ENCODE measurements at regions not wholly inside any gene's neighbourhood (a gene's known extent, or its start where the extent isn't known, plus 50 kb on each side); places are given as distances from the start of the nearest gene placed in this dataset.

DNA sequence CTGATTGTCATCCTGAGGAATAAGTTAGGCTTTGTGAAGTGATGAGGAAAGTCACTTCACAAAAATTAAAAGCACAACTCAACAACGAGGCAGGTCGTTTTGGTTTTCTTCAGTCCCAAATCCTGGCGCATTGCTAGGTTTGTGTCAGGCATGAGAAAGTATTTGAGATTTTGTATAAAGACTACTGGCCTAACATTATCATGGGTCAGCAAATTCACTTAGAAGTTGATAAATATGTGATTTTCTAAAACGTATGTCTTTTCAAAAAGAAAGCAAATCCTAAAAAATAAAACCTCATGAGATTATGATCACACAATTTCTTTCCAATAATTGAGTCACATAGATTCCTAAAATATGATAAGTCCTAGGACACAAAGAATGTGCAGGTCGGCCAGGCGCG is 395.8 kb upstream of the RORA start:
- no peak for DNase-seq (ENCODE audit: low spot score)

DNA sequence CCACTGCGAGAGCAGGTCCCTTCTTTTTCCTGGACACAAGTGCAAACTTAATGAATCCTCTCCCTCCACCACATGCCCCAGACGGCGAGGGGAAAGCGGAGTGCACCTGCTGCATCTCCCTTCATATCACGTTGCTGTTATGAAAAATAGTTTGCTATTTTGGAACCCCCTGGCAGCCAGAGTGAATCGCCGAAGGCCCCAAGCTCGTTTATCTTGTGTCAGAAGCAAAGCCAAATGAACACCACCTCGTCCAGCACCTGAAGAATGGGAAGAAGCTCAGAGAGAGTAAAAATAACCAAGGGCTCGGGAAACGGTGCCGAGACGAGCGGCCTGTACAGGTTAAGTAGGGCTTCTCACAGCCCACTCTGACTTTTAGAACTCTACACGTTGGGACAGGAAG is 394.6 kb upstream of the RORA start:
- DNase-seq (ENCODE audit: low spot score), result no peak

DNA sequence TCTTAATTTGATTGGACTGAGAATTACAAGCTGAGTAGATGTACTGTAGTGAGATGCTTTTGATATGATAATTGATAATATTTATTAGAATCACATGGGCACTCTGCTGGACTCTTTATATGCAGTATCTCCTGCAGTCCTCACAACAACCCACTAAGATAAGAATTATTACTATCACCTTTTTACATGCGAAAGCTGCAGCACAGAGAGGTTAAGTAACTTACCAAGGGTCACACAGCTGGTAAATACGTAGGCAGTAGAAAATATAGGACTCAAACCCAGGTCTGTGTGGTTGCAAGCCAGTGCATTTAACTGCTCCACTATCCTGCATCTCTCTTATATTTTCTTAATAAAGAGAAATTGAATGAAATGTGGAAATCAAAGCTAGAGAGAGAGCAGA is 392.8 kb upstream of the RORA start:
- no peak for DNase-seq (ENCODE audit: low spot score)

DNA sequence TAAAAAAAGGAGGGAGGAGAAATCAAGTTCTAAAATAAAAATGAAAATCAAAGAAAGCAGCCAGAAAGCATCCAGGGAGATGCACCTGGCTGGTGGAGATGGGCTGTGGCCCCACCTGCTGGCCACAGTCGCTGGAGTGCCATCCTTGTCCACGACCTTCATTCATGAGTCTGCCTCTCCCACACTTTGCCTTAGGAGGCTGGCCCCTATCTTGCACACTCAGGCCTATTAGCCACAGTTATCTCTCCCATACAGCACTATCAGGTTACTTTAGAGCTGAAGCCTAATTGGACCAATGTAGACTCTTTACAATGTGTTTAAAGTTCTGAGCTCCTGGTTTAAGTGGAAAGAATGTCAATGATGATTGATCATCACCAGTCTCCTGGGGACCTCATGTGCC is 392.0 kb upstream of the RORA start:
- peak; percentile 64 for DNase-seq (ENCODE audit: low spot score)

DNA sequence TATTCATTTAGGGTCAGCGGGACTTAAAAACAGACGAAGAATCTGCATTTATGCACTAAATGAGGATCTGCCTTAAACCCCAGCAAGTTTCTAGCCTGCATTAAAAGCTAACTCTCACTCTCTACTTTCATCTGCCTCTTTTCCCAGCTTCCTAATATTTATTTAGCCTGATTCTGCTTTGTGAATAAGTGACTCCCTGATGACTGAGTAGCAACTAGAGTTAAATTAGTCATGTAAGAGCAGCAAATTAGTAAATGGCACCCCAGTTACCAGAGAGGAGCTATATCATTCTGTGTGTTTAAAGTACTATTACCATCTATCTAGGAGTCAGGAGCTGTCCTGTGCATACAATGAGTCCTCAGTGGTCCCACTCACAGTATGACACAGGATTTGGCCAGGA is 391.0 kb upstream of the RORA start:
- DNase-seq (ENCODE audit: low spot score), result no peak

DNA sequence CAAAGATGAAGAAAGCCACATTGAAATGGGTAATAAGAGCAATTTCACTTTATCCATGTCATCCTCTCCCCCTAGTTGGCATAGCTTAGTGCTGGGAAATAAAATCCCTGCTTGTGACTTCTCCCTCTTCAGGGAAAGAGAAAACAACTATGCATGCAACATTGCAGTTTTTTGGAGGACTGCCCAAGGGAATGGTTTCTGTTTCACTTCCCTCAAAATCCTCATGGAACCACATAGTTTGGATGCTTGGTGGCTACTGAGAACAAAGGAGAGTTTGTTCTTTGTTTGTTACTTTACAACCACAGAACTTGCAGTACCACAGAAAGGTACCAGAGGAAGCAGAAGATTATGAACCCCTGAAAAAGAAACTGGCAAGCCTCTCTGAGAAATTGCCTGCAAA is 384.6 kb upstream of the RORA start:
- no peak for DNase-seq (ENCODE audit: low spot score)

DNA sequence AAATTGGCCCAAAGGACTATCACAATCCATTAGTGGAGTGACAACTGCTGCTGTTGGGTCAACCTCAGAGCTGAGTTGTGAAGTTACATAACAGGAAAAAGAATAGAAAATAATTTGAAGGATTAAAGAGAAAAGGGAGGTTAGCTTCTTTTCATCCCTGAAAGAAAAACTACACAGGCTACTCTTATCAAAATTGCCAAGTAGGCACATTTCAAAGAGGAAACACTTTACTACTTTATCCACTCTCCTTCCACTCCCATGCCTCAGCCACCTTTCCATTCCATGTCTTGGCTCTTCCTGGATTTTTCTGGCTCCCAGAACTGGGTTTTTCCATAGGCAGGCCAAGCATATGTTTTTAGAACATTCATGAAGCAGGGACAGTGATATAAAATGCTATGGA is 384.0 kb upstream of the RORA start:
- no peak for DNase-seq (ENCODE audit: low spot score)

DNA sequence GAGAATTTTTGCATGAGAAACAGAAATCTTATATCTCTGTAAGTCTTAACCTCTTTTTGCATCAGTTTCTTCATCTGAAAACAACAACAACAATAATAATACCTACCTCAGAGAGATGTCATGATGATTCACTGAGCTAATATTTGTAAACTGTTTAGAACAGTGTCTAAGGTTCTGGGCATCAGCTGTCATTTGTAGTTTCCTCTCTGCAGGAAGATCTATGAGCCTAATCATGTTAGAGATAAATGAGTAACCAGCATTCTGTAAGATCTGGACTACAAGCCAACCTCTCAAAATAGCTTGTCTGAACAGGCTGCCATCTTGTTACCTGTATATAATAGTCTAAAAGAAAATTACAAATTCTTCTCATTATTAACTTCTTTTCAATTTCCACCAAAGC is 383.0 kb upstream of the RORA start:
- no peak for DNase-seq (ENCODE audit: low spot score)

DNA sequence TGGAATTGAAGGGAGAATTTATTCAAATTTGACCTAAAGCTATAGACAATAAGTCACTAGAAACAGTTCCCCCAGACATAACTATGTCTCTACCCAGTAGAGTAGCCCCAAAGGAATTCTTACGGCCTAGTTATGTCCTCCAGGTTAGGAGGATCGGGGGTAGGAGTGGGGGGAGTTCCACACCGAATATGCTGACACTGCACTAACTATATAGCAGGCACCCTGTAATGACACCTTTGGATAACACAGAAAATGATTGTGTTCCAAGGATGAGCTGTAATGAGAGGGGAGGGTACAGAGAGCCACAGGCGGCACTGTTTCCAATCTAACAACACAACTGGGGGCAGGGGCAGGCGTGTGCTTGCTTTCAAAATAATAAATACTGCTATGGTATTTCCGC is 376.2 kb upstream of the RORA start:
- DNase-seq (ENCODE audit: low spot score), result no peak

DNA sequence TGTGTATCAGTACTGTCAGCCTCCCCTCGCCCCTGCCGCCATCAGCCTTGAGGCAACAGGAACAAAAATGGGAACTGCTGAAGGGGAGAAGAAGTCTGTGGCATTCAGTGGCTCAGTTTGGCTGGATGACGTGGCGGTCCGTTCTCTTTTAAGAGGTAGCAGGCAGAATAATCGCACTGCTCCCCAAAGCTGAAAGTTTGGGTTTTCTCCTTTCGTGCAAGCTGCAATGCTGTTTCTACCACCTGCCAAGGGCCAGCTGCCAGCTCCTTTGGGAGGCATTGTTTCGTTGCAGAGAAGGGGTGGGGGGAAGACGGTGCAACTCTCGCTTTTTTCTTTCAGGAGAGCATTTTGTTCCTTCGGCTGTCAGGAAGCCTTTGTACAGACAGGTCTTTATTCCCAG is 369.6 kb upstream of the RORA start:
- peak; percentile 20 for DNase-seq (ENCODE audit: low spot score)

DNA sequence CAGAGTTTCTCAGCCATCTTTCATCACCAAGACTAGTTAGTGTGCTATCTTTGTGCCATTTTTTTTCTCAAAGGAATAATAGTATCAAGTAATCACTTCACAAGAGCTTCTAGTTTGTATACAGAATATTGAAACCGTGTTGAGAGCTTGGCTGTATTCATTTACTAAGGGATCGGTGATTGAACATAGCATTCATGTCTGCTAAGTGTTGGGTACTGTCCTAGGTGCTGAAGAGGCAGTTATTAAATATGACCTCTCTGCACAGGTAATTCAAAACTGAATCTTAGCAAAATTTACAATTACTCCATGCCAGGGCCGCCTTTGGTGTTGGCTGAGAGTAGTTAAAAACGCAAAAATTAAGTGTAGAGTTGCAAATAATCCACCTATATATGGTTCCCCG is 355.3 kb upstream of the RORA start:
- no peak for DNase-seq (ENCODE audit: low spot score)

DNA sequence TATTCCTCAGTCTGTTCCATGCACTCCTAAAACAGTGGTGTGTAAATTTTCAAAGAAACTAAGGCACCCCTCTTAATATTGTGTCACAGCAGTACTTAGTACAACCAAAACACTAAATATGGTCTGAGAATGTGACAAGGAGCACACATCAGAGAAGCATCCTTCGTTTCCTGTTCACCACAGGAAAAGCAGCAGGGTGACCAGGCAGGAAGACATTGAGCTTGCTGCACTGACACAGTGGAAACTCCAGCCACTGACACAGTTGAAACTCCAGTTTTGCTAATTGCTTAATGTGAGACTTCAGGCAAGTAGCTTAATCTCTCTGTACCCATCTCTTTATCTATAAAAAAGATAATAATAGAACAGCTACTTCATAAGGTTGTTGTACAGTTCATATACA is 353.0 kb upstream of the RORA start:
- DNase-seq (ENCODE audit: low spot score), result no peak

DNA sequence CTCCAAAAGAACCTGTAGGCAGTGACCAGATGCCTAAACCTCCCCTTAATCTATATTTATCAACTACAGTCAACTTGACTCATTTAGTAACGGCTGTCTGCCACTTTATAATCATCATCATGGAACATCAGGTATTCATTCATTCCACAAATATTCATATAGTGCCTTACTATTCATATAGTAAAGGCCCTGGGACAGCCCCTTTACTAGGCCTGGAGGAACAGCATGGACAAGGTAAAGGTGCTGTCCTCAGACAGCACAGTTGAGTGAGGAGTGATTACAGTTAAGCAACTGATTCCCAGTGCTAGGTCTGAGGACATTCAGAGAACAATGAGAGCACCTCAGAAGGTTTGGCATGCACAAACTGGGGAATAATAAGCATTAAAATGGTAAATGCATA is 346.5 kb upstream of the RORA start:
- DNase-seq (ENCODE audit: low spot score), result no peak

DNA sequence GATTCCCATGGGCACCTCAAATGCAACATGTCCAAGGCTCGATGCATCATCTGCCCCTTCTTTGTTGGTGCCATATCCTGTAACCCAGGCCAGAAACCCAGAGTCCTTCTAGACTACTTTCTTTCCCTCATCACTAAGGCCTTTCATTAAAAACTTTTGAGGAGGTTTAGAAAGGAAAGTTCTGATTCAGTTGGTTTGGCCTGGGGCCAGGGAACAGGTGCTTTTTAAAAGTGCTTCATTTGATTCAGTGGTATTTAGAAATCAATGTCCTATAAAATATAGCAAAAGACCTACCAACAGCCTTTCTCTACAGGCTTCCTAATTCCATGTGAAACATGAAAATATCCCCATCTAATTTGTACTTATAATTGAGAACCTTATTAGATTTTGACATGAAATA is 341.9 kb upstream of the RORA start:
- no peak for DNase-seq (ENCODE audit: low spot score)

DNA sequence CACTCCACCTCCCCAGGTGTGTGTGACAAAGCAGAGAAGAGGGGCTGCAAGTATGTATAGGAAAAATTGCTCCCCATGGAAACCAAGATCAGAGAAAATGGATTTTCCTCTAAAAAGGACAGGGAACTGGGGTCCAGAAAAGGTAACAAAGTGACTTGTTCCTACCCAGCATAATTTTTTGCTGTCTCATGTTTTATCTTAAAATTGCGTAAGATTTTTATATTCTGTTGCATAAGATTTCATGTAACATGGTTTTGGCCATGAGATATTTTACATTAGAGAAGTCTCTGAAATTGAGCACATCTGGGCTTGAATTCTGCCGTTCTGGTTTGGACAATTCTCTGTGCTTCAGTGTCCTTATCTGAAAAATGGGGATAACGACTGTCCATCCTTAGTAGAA is 335.7 kb upstream of the RORA start:
- no peak for DNase-seq (ENCODE audit: low spot score)

DNA sequence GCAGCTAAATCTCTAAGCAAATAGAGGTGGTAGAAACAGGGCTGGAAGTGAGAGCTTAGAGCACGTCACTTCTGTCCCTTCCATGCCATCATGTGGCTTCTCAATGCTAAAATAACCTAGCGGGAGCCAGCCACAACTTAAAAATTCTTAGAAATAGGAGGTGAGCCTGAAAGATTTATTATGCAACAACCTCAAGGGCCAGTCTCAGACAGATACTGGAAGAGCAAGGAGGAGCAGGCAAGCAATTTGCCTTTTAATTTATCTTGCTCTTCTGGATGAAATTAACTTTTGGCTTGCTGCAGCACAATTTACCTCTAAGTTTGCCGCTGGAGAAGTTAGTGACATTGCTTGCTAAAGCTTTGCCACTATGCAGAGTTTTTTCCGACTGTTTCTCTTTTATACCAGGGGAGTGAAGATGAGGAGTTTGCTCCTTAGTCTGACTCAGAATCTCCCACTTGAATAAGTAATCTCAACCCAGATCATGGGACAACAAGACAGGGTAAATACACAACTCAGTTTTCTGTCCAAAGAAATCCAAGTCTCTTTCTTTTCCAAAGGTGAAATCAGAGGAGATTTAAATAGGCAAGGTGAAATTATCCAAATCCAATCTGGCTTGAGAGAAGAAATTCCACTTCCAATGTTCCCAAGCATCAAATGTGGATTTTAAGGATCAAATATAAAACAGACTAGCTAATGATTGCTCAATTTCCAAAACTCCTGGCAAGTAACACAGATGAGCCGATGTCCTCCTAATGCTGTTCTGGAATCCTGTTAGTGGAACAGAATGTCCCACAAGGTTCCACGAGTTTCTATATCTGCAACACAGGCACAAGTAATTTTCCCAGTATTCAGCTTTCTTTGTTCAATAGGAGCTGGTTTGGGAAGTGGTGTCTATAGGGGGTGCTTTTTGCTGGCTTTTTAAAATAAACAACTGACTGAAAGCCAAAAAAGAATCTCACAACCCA is 329.4 kb upstream of the RORA start:
- DNase-seq (ENCODE audit: low spot score), result no peak

DNA sequence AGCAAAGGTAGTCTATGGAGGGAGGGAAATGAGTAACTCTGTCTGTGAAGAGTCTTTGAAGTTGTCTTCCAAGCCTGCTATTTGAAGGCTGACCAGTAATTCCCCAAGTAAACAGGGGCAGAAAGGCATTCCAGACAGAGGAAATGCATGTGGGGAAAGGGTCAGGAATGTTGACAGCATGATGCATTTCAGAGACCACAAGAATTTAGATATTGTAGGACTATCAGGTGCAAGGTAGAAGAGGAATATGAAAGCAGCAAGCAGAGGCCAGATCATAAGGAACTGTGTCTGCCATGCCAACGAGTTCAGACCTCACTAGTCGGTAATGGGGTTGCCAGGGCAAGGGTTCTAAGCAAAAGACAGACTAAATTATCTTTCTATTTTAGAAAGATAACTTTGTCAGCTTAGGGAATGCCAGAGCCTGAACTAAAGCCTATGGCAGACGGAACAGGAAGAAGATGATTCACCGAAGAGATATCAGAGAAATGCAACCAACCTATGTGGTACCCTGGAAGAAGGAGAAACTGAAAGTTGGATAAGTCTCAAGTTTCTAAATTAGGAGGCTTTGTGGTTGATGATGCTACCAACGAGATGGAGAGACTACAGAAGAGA is 327.0 kb upstream of the RORA start:
- no peak for DNase-seq (ENCODE audit: low spot score)

DNA sequence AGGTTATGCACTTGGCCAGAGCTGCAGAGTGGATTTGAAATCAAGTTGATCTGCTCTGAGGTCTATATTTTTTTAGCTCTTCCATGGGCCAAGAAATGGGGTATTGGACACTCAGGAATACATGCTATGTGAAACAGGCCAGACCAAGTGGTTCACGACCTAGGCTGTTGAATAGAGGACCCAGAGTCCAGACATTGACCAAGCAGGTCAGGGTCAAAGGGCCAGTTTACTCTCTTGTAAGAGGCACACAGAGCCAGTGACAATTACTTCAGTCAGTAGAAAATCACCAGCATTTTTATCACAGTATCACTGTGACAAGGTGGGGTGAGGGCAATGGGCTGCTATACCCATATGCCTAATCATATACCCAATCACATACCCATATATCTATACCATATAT is 320.6 kb upstream of the RORA start:
- DNase-seq (ENCODE audit: low spot score), result no peak

DNA sequence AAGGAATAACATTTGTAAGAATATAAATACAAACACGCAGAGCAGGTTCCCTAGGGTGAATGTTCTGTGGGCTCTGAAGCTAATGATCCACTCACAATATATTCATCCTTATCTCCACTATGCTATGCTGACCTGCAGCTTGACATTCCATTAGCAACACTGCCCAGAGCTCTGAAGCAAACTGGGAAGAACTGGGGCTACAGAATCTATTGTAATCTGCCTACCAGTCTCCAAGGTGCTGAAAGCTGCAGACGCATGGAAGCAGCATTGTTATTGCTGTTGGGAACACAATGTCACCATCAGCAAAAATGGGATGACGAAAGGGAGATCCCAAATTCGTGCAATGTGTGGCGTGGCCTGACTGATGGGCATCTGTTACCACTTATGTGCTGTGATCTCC is 316.7 kb upstream of the RORA start:
- DNase-seq (ENCODE audit: low spot score), result no peak

DNA sequence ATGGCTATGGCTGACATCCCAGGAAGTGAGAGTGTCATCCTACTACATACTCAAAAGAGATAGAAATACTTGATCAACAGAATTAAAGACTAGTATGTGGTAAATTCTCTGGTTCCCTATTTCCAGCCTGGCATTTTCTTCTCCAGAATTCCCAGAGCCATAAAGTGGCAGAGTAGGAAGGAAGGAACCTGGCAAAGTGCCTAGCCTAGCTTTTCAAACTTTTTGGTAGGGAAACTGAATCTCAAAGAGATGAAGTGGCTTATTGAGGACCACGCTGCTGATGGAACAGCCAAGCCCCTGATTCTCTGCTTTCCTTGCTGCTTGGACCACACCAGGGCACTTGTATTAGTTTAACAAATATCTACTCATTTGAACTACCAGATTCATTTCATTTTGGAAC is 312.4 kb upstream of the RORA start:
- no peak for DNase-seq (ENCODE audit: low spot score)

DNA sequence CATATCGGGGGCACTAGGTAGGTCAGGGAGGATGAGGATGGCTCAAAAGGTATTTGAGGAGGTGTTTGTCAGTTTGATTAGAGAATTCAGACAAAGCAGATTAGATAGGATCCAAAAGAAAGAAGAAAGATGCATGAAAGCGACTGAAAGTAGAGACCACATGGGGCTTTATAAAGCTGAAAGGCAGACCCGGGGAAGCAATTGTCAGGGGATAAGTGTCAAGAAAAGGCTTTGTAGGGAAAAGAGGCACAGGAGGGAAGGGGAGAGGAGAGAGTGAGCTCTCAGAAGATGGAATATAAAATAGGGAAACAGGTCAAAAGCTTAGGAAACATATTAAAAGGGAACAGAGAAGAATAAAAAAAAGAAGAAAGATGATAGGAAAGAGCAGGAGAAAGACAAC is 308.2 kb upstream of the RORA start:
- no peak for DNase-seq (ENCODE audit: low spot score)

DNA sequence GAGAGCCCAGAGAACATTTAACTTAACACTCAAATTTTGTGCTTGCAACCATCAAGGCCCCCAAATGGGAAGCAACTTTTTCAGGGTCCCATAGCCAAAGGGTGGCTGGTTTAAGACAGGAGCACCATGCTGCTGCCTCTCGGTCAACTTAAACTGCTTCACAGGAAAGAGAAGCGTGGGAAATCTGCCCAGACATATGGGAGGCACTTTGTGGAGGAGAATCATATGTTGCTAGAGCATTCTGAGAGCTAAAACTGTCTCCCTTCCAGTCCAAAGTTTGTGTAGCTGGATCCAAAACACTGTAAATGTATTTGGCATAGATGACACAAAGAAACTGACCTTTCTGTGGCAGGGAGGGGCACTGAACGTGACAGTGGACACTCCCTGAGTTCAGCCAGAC is 305.9 kb upstream of the RORA start:
- no peak for DNase-seq (ENCODE audit: low spot score)

DNA sequence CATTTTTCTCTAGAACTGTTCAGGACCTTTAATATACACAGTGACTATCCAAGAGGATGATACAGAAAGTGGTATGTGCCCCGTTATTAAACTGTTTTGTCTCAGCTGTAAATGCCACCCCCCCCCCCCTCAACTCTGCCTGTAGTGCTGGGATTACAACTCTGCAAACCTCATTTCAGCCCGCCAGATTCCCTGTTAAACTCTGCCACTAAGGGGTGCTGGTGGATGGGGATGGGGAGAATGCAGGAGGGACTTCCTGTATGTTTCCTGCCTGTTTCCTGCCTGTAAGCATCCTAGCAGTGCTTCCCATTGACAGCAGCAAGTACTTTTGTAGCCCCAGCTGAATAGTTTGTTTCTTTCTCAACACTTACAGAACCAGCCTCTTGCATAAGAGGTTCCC is 301.7 kb upstream of the RORA start:
- peak; percentile 20 for DNase-seq (ENCODE audit: low spot score)

DNA sequence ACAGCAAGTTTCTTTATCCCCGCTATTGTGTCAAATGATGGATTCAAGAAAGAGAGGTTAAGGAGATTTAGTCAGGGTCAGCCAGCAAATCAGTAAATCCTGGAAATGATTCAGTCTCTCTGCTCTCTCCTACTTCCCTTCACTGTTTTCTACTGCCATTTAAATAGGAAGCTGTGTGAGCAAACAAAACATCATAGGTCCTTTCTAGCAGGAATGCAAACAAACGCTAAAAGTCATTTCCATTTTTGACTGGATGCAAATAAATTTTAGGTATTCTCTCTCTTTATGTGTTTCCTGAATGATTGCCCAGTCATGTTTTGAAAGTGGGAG is 299.4 kb upstream of the RORA start:
- DNase-seq (ENCODE audit: low spot score), result no peak
